Activated CD4-positive, alpha-beta T cell treated with anti-CD3 and anti-CD28 coated beads, Interleukin-2, amount 50 U/mL, for 24 hours (primary cell): ENCODE measurements at regions not wholly inside any gene's neighbourhood (a gene's known extent, or its start where the extent isn't known, plus 50 kb on each side); places are given as distances from the start of the nearest gene placed in this dataset.
"Not testable (repeated sequence)": the region's sequence is repeated elsewhere in the genome, so short reads cannot be mapped to it uniquely, and the experiment has no call there.

Experiments
- DNase-seq, 2 donors: peaks; one replicate each; pipeline ENCODE4 v3.0.0-alpha.2; 2020; ENCODE audit warnings: low read depth in 1 of 2, low spot score in 1 of 2

GRCh38 chr3:197618408-197618807 is 62.6 kb upstream of the BDH1 start:
- DNase-seq, result not testable (repeated sequence)

GRCh38 chr3:197615430-197615829 is 59.7 kb upstream of the BDH1 start:
- no peak for DNase-seq

DNA sequence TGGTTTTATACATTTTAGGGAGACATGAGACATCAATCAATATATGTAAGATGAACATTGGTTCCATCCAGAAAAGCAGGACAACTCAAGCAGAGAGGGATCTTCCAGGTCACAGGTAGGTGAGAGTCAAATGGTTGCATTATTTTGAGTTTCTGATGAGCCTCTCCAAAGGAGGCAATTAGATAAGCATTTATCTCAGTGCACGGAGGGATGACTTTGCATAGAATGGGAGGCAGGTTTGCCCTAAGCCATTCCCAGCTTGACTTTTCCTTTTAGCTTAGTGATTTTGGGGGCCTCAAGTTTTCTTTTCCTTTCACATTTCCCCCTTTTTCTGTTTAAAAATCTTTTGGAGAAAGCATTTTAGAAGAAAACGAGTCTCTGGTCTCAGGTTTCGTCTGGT is 58.4 kb upstream of the BDH1 start:
- DNase-seq, result not testable (repeated sequence)

DNA sequence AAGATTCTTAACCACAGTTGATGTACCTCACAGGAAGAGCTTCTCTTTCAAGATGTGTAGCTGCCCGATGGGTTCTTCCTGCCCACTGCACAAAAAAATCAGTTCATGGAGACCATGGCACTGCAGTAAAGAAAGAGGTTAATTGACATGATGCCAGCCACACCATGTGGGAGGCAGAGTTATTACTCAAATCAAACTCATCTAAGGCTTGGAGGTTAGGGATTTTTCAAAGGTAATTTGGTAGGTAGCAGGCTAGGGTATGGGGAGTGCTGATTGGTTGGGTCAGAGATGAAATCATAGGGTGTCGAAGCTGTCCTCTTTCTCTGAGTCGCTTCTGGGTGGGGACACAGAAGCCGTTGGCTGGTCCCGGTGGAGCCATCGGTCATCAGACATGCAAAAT is 57.4 kb upstream of the BDH1 start:
- peak in 1 of 2 donors; percentile 13 for DNase-seq

GRCh38 chr3:197611255-197611654 is 55.5 kb upstream of the BDH1 start:
- DNase-seq, result no peak

DNA sequence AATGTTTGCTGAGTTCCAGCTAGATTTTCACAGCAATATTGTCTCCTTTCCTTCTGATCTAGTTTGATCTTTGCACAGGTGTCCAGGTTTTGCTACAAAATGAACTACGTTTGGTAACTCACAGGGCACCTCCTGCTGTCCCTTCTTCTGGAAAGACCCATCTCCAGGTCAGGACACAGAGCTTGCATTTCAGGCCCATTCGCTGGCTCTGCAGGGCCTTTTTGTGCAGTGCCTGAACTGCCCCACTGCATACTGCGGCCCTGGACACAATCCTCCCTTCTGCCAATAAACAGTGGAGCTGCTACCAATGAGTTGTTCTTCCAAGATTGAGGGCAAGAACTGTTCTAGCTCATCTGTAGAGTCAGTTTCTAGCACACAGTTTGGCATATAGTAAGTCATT is 50.7 kb upstream of the BDH1 start:
- no peak for DNase-seq
